SIG-M5 treated with dmso at 0.1 percent for 504 hours (cell line): ENCODE measurements at regions not wholly inside any gene's neighbourhood (a gene's known extent, or its start where the extent isn't known, plus 50 kb on each side); places are given as distances from the start of the nearest gene placed in this dataset.

ENCODE experiments used
- DNase-seq: peaks from one replicate; lab custom pipeline; 2025; ENCODE audit not compliant: unreplicated experiment; lab: John Stamatoyannopoulos, UW

DNA sequence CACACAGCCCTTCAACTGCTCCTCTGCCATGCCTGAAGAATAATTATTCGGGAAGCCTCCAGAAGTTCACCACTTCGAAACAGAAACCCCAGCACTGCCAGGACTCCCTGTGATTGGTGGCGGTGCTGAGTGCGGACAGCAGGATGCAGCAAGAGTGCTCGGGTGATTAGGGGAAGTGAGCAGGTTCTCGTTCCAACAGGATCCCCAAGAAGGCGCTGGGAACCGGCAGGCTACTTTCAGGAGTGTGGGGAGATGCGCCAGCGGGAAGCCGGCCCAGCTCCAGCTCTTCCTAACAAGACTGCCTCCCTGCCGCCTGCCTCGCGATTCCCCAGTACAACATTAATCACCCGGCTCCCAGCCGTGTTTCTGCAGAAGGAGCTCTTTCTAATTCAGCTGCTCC is 630.2 kb downstream of the BRD1 start:
- no peak for DNase-seq

DNA sequence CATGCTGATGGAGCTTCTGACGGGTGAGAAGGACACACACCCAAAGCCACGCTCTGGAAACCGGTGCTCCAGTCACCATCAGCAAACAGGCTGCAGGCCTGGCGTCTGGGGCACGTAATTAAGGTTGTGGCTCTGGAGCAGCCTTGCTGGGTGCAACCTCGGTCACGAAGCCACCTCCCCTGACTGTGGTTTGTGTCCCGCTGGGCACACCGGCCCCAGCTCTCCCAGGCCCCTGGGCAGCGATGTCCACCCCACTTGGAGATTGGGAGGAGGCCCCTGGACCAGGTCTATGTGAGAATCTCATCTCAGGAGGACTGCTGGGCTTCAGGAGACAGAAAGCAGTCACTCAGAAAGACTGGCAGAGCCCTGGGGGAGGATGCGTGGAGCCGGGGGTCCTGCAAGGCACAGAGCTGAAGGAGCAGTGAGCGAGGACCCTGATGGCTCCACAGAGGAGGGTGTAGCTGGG is 631.6 kb downstream of the BRD1 start:
- no peak for DNase-seq

GRCh38 chr22:49195636-49196035 is 632.0 kb downstream of the BRD1 start:
- no peak for DNase-seq

- DNase-seq = no peak
Observed at GRCh38 chr22:49193901-49194465, 633.7 kb downstream of the BRD1 start.

GRCh38 chr22:49193348-49193747 is 634.3 kb downstream of the BRD1 start:
- no peak for DNase-seq

DNA sequence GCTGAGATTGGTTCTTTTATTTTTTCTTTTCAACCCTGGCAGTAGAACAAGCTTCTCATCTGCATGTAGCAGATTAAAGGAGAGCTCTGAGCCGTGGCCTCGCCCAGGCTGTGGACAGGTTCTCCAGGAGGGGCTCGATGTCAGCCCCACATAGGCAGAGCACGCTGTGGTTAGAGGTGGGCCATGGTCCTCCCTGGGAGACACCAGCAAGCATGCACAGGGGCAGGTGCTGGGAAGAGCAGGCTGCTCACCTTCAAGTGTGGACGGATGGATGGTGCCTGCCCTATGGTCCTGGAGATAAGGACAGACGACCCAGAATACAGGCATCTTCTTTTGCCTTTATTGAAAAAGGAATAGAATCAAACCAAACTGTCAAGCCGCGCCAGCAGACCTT is 634.8 kb downstream of the BRD1 start:
- no peak for DNase-seq

- no peak for DNase-seq
Observed at GRCh38 chr22:49192180-49192856, 635.4 kb downstream of the BRD1 start.

- no peak for DNase-seq
Observed at GRCh38 chr22:49191506-49191980, 636.1 kb downstream of the BRD1 start.

GRCh38 chr22:49190816-49191505 is 636.7 kb downstream of the BRD1 start:
- no peak for DNase-seq

GRCh38 chr22:49189871-49190270 is 637.8 kb downstream of the BRD1 start:
- DNase-seq = no peak

DNA sequence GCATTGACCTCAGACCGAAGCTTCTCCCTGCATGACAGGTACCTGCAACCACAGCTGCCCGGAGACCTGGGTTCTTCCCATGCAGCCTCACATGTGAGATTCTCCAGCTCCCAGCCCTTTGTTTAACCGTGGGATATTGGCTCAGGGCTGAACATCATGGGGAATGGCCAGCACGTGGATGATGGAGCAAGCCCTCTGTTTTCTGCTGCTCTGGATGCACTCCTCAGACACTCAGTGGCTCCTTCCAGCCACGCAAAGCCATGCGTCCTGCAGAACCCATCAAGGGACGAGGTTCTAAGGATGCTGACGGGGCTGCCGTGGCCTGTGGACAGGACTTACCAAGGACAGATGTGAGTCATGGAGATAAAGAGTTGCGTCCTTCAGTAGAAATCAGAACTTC is 639.1 kb downstream of the BRD1 start:
- no peak for DNase-seq

DNA sequence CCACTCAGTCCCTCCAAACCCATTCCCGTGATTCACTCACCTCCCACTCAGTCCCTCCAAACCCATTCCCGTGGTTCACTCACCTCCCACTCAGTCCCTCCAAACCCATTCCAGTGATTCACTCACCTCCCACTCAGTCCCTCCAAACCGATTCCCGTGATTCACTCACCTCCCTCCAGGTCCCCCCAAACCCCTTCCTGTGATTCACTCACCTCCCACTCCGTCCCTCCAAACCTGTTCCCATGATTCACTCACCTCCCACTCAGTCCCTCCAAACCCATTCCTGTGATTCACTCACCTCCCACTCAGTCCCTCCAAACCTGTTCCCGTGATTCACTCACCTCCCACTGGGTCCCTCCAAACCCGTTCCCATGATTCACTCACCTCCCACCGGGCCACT is 639.6 kb downstream of the BRD1 start:
- DNase-seq = no peak

GRCh38 chr22:49186762-49187161 is 640.9 kb downstream of the BRD1 start:
- DNase-seq = no peak

DNA sequence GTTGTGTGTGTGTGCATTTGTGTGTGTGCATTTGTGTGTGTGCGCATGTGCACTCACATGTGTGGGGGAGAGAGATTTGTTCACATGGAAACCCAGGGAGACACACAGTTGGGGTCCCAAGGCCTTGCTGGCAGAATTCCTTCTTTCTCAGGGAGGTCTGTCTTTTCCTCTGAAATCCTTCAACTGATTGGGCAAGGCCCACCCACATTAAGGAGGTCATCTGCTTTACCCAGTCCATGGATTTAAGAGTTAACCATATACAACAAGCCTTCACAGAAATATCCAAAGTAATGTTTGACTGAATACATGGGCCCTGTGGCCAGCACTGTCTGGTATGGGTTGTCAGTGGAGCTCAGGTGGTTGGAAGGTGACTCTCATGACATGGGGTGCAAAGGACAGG is 641.4 kb downstream of the BRD1 start:
- DNase-seq = no peak

GRCh38 chr22:49185312-49185969 is 642.2 kb downstream of the BRD1 start:
- DNase-seq = no peak

DNA sequence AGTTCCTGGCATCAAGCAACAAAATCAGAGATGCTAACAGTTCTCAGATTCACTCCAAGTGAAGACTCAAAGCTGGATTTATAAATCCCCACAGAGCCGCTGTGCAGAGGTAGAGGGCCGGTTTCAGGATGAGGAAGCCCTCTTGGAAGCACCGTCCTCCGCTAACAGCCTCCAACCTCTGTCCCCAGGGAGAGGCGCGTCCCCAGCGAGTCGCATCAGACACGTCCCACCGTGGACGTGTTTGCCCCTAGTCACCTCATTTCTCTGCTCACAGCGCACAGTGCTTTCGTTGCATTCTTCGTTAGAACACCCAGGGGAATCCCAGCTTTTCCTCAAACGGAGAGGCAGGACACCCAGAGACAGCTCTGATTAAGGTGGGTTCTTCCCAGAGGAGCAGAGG is 642.9 kb downstream of the BRD1 start:
- no peak for DNase-seq

- DNase-seq = no peak
Observed at GRCh38 chr22:49183826-49184216, 643.9 kb downstream of the BRD1 start.

GRCh38 chr22:49183208-49183825 is 644.4 kb downstream of the BRD1 start:
- no peak for DNase-seq

DNA sequence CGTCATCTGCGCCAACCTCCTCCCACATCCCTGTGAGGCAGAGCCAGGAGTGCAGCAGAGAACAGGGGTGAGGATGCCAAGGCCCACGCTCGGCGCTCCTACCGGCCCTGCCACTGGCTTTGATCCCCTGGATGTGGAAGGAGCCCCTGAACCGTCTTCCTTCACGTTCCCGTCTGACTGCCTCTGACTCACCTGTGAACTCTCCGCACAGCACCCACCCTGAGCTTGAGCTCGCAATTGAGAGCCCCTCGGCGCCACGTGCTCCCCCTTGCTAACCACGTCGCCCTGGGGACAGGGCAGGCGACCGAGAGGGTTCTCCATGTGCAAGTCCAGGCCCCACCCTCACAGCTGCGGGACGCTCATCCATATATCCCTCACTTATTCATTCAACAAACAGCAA is 645.3 kb downstream of the BRD1 start:
- DNase-seq = no peak

GRCh38 chr22:49181942-49182341 is 645.7 kb downstream of the BRD1 start:
- no peak for DNase-seq

DNA sequence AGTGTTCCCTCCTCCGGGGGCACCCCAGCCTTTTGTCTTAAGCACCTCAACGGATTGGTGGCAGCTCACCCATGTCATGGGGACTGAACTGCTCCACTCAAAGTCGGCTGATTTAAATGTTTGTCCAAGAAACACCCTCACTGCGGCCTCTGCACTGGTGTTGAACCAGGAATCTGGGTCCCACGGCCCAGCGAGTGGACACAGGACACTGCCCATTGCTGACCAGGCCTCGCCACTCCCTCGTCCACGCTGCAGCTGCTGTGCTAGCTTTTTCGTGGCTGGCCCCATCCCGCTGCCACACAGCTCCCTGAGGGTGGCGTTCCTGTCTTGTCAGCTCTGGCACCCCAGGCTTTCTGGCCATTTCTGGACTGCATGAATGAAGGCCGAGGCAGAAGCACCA is 646.2 kb downstream of the BRD1 start:
- DNase-seq = no peak

GRCh38 chr22:49180683-49181024 is 647.0 kb downstream of the BRD1 start:
- no peak for DNase-seq
